Tibial nerve (tissue), 3 donors: ENCODE measurements at regions not wholly inside any gene's neighbourhood (a gene's known extent, or its start where the extent isn't known, plus 50 kb on each side); places are given as distances from the start of the nearest gene placed in this dataset.

ENCODE experiments used
- POLR2A ChIP-seq, 2 donors: fragments of 450-650 bp; IDR thresholded peaks; one replicate each; pipeline ENCODE4 v1.6.1; 2017; ENCODE audit warnings: antibody characterized with exemption in 2 of 2, mild to moderate bottlenecking in 2 of 2, moderate library complexity in 2 of 2
- TF ChIP-seq, protein P1 (sequence below), 5 experiments: fragments of 200-600 bp in 3 of 5; fragments of 450-650 bp in 2 of 5; sonication (generic) in 3 of 5; IDR thresholded peaks; one replicate each; pipeline ENCODE4 v1.5.1; 2016 to 2019; ENCODE audit warnings: antibody characterized with exemption in 5 of 5, mild to moderate bottlenecking in 3 of 5, moderate library complexity in 2 of 5

DNA sequence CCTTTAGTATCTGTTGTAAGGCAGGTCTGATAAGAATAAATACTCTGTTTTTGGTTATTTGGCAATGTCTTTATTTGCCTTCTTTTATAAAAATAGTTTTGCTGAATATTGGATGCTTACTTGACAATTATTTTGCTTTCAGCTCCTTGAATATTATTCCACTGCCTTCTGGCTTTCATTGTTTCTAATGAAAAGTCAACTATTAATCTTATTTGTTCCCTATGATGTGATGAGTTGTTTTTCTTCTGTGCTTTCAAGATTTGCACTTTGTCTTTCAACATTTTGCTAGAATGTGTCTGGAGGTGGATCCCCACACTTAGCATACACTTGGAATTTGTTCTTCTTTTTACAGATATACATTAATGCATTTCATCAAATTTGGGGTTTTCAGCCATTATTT is 203.8 kb upstream of the PTPRZ1 start:
- TF ChIP-seq, protein P1, sequence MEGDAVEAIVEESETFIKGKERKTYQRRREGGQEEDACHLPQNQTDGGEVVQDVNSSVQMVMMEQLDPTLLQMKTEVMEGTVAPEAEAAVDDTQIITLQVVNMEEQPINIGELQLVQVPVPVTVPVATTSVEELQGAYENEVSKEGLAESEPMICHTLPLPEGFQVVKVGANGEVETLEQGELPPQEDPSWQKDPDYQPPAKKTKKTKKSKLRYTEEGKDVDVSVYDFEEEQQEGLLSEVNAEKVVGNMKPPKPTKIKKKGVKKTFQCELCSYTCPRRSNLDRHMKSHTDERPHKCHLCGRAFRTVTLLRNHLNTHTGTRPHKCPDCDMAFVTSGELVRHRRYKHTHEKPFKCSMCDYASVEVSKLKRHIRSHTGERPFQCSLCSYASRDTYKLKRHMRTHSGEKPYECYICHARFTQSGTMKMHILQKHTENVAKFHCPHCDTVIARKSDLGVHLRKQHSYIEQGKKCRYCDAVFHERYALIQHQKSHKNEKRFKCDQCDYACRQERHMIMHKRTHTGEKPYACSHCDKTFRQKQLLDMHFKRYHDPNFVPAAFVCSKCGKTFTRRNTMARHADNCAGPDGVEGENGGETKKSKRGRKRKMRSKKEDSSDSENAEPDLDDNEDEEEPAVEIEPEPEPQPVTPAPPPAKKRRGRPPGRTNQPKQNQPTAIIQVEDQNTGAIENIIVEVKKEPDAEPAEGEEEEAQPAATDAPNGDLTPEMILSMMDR (IDR thresholded peaks at IDR 0.05), result no peak
- TF ChIP-seq POLR2A (IDR thresholded peaks at IDR 0.05), result no peak
